NCI-H187 (cell line): ENCODE measurements at regions not wholly inside any gene's neighbourhood (a gene's known extent, or its start where the extent isn't known, plus 50 kb on each side); places are given as distances from the start of the nearest gene placed in this dataset.
A peak's percentile ranks its signal among the peaks of the same experiment; 100 is the strongest.

ENCODE experiments used
- DNase-seq, 2 experiments: peaks; one replicate each; lab custom pipeline; 2025; lab: John Stamatoyannopoulos, UW

DNA sequence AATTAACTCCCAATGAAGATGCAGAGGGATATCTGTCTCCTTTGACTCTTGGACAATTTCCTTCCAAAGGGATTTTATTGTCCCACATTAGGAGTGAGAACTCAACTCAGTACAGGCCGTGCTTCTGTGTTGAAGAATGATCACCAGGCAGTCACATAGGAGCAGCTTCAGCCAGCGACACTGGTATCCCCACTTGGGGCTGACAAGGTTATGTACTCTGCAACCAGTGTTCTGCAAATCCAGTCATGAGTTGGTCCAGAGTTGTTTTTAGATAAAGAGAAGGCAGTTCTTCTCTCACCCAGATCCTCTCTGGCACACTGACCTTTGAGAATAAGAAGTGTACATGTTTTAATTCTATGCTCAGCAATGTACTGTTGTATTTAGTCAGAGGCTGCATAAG is 415.8 kb downstream of the SETD4 start:
- DNase-seq: no peak

DNA sequence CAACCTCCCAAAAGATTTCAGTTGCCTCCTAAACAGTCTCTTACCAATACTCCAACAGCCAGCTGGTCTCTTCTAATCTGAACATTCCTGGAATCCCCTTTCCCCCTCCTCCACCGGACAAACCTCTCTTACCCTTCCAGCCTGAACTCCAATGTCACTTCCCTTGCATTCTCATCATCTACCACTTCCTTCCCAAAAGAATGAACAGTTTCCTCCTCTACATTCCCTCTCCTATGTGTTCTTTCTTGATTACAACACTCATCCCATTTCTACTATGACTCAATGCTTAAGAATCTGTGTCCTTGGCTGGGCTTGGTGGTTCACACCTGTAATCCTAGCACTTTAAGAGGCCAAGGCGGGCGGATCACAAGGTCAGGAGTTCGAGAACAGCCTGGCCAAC is 417.1 kb downstream of the SETD4 start:
- DNase-seq: no peak

DNA sequence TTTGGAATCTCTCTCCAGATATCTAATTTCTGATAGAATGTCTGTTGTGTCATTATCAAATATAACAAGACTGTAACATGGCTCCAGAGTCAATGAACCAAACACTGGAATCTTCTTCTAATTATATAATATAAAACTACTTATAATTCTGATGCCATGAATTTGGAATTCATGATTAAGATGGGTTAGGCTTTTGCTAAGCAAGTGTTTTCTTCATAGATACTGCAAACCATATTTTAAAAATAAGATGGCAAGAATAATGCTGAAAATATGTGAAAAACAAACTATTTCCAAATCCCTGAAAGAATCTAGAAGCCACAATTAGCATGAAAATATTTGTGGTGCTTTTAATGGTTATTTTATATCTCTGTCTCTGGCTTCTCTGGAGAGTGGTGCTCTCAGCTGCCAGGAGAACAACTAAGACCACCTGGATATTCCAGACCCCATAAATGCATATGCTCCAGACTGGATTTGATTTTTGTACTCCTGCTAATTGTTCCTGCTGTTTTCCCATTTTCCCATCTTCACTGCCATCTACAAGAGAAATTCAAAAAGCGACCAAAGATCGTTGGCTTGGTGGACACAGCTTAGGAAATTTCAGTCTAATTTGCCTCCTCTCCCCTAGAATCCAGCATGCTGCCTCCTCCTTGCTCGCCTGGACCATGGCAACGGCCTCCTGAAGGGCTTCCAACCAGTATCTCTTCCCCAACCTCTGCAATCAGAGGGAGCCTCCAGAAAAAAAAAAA is 418.9 kb downstream of the SETD4 start:
- no peak for DNase-seq

DNA sequence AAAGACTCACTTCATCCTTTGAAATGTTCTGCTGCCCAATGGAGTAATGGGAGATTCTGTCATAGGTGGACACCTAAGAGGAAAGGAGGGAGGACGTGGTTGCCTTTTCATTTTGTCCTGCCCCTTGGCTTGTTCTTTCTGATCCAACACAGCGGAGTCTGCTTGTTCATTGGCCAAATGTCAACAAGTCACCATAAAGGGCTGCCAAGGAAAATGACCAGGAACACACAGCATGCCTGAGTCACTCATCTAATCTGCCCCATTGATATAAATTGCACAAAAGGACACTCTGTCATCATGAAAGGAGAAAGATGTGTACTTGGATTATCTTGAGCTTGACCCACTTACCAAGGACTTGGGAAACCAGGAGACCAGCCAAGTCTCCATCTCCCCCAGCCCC is 422.9 kb downstream of the SETD4 start:
- DNase-seq: no peak

DNA sequence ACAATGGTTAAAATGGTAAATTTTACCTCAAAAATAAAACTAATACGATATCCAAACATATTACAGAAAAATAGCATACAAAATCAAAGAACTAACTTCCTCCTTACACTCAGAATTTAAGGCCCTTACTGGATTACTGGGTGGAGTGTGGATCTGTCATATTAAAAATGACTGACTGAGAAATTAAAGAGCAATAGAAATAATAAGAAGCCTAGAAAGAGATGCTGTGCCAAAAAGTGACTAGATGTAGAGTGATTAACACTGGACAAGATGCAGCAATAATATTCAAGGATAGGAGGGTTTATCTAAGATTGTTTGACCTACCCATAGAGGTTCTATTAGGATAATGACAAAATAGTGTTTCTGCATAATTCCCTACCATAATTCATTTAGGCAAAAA is 424.3 kb downstream of the SETD4 start:
- no peak for DNase-seq

DNA sequence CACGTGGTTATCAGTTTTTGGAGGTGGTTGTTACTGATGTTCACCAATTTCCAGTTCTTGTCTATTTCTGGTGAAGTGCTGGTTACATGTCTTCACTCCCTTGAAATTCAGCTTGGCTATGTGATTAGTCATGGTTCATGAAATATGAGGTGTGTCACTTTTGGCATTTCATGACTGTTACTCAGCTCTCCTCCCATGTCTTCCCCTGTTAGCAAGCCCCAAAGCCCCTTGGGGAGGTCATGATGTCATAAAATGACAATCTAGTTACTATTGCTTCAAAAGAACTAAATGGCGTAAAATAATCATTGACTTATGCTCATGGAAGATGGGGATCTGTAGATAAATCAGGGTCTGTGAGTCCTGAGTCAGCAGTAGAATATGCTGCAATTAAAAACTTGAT is 425.1 kb downstream of the SETD4 start:
- DNase-seq: no peak

DNA sequence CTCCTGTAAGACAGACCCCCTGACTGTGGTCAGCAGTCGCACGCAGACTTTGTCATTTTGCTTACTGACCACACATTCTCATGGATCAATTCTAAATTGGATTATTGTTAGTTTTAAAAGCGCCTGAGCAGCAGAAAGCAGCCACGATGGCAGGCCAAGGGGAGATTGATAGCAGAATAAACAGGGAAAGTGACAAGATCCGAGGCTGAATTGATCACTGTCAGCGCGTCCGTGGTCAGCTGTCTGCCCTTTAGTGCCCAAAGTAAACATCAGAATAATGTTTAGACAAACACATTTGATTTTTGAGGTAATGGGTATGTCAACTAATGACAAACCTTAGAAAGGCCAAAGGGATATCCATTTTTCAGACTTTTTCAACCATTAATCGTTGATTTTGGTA is 426.8 kb downstream of the SETD4 start:
- no peak for DNase-seq

DNA sequence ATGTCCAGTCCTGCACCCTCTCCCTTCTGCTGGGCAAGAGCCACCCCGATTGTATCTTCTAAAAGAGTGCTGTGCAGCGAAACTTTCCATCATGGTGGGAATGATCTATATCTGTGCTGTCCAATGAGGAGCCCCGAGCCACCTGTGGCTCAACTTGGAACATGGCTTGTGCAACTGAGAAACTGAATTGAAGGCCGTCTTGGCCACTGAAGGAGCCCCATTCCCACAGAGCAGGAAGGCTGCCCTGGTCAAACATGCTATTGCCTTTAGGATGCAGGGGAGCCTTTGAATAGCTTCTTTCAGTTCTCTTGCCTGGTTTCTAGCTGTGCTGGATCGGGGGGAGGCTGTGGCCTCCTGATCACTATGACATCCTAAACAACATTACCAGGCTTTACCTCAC is 427.6 kb downstream of the SETD4 start:
- DNase-seq: no peak

DNA sequence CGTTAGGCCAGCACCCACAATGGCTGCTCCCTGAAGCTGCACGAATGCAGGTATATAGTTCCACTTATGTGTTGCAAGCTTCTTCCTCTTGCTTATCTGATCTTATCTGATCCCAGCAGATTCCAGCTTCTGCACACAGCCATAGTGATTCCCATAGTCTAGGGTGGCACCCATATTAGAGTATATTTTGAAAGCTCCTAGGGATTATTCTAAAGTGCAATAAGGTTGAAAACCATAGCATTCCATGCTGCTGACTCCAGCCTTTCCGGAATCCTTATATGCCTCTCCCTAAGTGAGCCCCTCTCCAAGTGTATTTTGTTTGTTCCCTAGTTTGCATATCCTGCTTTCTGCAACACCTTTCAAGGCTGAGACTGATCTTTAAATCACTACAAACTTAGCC is 432.0 kb downstream of the SETD4 start:
- no peak for DNase-seq

DNA sequence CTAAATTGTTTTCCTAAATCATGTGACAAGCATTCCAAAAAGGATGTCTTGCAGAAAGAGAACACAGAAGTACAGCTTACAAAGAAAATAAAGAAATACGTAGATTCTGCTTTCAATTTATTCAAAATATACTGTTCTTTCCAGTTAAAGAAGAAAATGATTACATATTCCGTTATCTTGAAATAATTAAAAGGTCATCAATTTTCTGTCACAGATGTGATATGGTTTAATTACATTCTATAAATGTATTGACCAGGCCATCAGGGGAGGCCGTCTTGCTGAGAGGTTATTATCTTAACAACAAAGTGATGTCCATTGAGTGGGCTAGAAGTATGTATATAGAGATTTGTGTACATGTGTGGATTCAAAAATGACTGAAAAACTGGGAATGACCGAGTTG is 432.9 kb downstream of the SETD4 start:
- no peak for DNase-seq

DNA sequence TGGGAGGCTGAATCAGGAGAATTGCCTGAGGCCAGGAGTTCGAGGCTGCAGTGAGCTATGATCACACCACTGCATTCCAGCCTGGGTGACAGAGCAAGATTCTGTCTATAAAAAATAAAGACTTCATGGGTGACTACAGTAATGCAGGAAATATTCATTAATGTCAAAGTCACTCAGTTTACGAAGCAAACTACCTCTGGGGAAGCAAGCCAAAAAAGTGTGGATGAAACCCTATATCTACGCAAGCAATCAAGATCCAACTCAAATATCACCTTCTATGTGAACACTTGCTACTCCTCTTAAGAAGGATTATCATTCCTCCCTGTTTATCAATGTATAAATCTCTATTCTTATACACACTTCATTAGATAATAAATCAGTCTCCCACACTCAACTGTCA is 434.8 kb downstream of the SETD4 start:
- no peak for DNase-seq

DNA sequence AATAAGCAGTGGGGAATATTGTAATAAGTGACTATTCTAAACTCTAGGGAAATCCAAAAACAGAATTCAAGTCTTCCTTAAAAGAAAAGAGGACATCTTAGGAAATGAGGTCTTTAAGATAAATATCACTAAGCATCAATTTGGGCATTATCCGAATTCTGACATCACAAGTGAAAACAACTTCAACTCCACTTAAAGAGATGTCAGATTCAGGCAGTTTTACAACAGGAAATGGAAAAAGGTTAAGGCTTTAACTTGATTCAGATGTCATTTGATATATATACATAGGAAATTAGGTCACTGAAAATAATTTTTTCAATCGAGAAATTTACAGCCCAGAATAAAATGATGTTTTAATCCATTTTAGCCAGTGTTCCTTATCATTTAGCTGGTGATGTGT is 435.4 kb downstream of the SETD4 start:
- no peak for DNase-seq

DNA sequence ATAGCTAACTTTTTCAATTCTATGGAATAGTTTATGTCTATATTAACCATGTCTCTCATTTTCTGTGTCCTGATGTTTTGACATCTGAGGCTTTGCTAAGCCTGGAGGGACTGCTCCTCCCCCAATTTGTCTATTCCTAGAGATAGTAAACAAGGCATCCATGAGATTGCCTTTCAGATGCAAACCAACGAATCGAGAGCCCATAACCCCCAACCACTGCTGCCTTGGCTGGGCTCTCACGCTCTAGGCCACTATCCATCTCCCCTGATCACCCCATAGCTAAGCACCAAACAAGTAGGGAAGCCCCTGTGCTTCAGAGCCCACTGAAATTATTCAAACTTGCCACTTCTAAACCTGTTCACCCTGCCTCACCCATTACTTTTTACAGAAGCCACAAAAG is 437.7 kb downstream of the SETD4 start:
- DNase-seq: no peak

DNA sequence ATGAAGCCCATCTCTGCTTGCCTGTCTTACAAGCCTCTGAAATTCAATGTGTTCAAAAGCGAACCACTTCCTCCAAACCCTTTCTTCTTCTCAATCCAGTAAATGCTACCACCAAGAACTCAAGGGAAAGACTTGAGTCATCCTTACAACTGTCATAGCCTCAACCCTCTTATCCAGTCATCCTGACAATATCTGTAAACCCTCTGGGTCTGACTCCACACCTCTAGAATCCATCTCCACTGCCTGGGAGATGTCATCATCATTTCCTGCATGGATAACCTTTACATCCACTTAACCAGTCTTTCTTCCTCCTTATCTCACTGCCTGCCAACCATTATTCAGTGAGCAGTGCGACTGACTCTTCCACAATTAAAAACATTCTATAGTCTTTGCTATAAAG is 441.1 kb downstream of the SETD4 start:
- DNase-seq: no peak

DNA sequence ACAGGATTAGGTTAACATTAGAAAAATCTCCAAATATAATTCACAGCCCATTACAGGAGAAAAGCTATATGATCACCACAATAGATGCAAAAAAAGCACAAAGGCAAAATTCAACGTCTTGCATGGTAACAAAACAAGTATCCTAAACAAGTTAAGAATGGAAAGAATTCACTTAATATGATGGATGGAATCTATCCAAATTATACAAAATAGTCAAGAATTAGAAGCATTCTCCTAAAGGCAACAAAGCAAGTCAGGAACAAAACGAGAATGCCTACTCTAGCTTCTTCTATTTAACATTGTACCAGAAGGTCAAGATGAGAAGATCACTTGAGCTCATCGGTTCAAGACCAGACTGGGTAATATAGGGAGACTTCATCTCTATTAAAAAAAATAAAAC is 442.8 kb downstream of the SETD4 start:
- DNase-seq: no peak

DNA sequence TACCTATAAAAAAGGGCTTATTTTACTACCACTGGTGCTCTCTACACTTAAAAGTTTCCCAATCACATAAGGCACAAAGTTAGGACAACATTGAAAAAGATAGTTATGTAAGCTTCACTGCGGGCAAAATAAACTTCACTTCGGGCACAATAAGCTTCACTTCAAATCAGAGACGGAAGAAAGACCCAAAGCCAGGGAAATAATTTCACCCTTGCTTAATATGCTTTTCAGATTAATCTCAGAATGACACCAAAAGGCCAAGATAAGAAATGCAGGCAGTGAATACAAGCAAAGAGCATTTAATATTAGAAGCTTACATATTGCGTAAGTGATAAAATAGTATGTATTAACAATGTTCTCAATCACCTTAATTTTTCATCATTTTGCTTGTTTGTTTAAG is 444.2 kb downstream of the SETD4 start:
- DNase-seq: no peak

DNA sequence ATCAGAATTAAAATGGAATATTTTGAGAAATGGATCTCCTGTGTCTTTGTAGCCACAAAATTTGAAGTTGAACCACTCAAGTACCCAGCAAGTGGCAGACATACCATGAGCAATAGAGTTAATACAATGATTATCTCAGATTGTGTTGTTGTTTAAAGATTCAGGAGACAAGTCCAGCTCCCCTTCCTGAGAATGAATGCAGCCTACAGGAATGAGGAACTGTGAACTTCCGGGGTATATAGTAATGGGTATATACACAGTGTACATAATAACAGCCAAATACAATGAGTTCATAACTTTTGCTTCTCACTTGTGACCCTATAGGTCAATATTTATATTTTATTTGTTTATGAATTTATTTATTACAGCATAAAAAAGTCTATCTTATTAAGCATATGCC is 445.0 kb downstream of the SETD4 start:
- DNase-seq: no peak

DNA sequence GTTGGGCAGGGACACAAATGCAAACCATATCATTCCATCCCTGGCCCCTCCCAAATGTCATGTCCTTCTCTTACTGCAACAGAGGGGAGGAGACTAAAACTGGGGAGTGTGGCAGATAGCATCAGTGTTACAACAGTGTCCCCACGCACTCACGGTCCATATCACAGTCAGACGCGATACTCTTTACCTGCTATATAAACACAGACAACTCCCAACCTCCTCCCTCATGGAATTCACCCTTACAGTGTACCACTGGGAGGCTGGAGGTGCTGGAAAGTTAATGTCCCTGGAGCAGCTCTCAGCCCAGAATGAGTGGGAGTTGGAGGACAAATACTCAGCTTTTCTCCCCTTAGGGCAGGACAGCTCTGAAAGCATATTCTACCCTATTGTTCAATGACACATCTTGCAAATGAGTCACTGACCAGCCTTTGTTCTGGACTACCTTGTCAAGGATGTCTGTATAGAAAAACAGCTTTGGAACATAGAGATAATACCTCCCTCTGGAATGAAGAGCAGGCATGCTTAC is 445.9 kb downstream of the SETD4 start:
- no peak for DNase-seq

DNA sequence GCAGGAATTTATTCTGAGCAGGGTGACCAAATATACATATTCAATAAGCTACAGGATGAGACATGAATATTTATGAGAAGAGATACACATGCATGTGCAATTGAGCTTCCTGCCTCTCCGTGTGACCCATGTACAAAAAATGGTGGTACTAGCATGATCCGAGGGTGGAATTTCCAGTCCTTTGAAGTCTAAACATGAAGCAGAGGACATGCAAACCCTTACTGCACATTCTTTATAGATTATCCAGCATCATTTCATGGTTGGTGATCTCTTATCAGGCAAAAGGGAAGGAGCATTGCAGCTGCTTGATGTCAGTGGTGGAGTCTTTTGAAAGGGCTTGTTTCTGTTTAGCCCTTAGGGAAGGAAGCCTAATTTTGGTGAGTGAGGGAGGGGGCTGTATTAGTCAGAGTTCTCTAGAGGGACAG is 448.6 kb downstream of the SETD4 start:
- DNase-seq: no peak

DNA sequence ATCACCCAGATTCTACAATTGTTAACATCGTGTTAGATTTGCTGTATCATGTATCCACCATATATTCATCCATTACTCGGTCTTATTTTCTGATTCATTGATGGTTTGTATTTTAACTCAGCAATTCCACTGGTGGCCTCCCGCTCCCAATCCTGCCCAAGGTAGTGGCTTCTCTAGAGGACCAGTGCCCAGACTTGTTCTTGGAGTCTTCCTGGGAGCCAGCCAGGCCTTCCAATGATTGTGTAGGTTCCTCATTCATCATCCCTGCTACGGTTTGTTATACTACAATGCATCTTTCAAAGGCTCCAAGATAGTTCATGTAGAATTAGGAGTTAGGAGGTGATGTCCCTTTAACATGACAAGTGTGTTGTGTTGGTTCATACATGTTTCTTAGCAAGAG is 451.1 kb downstream of the SETD4 start:
- no peak for DNase-seq

DNA sequence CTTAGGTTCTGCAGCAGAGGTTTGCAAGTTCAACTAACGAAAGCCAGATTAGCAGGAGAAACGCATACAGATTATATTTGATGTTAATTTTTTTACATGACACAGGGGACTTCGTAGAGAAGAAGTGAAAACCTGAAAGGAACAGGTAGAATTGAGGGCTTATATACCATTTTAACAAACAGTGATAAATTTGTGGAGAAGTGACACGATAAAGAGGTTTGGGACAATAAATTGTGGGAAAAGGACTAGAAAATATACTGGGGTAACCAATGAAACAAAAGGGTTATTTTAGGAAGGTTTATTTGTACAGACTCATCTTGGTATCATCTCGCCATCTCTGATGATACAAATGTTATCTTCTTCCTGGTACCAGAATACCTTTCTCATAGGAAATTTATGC is 452.9 kb downstream of the SETD4 start:
- no peak for DNase-seq

DNA sequence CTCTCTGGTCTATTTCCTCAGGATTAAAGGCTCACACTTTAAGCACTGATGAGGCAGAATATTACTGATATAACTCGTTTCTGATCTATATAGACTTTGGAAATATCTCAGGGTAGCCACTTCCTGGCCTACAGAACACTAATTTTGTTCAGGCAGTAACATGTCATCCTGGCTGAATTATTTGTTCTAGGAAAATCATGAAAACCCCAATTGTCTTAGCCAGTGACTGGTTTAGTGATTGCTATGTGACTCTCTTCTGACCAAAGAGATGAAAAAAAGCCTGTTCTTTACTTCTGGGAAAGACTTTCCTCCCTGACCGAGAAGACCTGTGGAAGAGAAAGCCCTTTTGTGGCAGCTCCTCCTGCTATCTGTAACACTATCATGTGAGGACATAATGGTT is 453.7 kb downstream of the SETD4 start:
- no peak for DNase-seq

DNA sequence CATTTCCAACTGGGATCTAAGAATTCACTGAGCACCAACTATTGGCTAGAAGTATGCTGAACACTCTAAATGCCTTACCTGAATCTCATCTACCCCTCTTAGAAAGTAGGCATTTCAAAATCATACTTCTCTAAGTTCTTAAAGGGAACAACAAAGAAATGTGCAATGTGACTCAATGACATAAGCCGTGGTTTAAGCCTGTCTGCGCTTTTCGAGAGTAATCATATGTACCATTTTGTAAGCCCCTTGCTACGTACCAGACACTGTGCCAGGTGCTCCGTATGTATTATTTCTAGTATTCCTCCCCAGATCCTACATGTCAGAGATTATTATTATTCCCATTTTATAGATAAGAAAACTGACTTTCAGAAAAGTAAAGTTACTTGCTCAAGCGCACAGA is 454.2 kb downstream of the SETD4 start:
- no peak for DNase-seq

DNA sequence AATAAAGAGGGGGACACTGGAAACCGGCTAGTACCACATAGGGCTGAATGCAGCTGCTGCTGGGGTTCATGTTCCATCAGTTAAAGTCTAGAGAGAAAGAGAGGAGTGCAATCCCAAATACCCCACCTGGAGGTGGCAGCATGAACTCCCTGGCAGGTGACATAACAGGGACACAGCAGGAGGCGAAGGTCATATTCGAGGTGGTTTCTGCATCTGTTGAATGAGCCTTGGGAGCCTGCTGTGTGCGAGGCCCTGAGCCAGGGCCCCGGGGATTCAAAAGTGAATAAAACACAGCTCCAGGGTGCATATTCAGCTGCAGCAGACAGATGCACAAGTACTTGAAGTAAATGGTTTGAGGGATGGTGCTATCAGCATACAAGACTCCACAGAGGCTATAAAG is 456.8 kb downstream of the SETD4 start:
- peak; percentile 22 to 34 for DNase-seq
